Tibial nerve (tissue), 4 donors: ENCODE measurements at regions not wholly inside any gene's neighbourhood (a gene's known extent, or its start where the extent isn't known, plus 50 kb on each side); places are given as distances from the start of the nearest gene placed in this dataset.

Experiments
- DNase-seq, 2 donors: peaks; one replicate each; pipeline ENCODE4 v3.0.0-alpha.2; 2019; ENCODE audit warnings: low spot score in 2 of 2
- H3K27ac ChIP-seq, 4 donors: fragments of 200-600 bp; sonication (generic) in 3 of 4; one replicate each; pipeline ENCODE4 v1.5.1; 2017 to 2019; ENCODE audit warnings: mild to moderate bottlenecking in 1 of 4
- H3K27me3 ChIP-seq, 2 donors: fragments of 200-600 bp; sonication (generic) in 1 of 2; one replicate each; pipeline versions ENCODE4 v1.5.1 to v1.6.0; 2017 to 2019
- H3K36me3 ChIP-seq, 3 donors: fragments of 200-600 bp; sonication (generic); one replicate each; pipeline ENCODE4 v1.5.1; 2018 to 2019
- H3K4me1 ChIP-seq, 4 donors: fragments of 200-600 bp; sonication (generic) in 3 of 4; one replicate each; pipeline ENCODE4 v1.5.1; 2017 to 2019
- H3K4me3 ChIP-seq, 4 donors: fragments of 200-600 bp; sonication (generic) in 3 of 4; one replicate each; pipeline ENCODE4 v1.5.1; 2017 to 2019; ENCODE audit warnings: mild to moderate bottlenecking in 1 of 4, moderate library complexity in 1 of 4
- H3K9me3 ChIP-seq, 4 donors: fragments of 200-600 bp; sonication (generic) in 3 of 4; one replicate each; pipeline ENCODE4 v1.5.1; 2017 to 2019
- CTCF ChIP-seq, 5 experiments: fragments of 200-600 bp in 3 of 5; fragments of 450-650 bp in 2 of 5; sonication (generic) in 3 of 5; IDR thresholded peaks; one replicate each; pipeline ENCODE4 v1.5.1; 2016 to 2019; ENCODE audit warnings: antibody characterized with exemption in 5 of 5, mild to moderate bottlenecking in 3 of 5, moderate library complexity in 2 of 5
- EP300 ChIP-seq, 2 donors: sonication (generic); formaldehyde crosslinking; IDR thresholded peaks; one replicate each; pipeline ENCODE4 v1.6.1; 2017; ENCODE audit warnings: antibody characterized with exemption in 2 of 2, mild to moderate bottlenecking in 1 of 2
- POLR2A ChIP-seq, 2 donors: fragments of 450-650 bp; IDR thresholded peaks; one replicate each; pipeline ENCODE4 v1.6.1; 2017; ENCODE audit warnings: antibody characterized with exemption in 2 of 2, mild to moderate bottlenecking in 2 of 2, moderate library complexity in 2 of 2
- WGBS, 2 donors: methylation state at CpG; one replicate each; pipeline ENCODE4 v1.1.5; 2018; 5-methylcytosine and 5-hydroxymethylcytosine counted together

GRCh38 chr5:163177971-163178370 lies 259.4 kb upstream of the CCNG1 start:
- Histone ChIP-seq H3K4me1 (no peaks in the 10 kb centered on the region), H3K9me3 (no peaks in the 10 kb centered on the region), H3K27ac (no peak overlapping the region), H3K27me3 (no peaks in the 10 kb centered on the region), H3K4me3 (no peak overlapping the region), H3K36me3 (no peaks in the 10 kb centered on the region)
- no peak for DNase-seq
- WGBS, 2 donors: 44 to 48% methylated on average over 3 of the region's 3 CpGs
- TF ChIP-seq POLR2A (IDR thresholded peaks at IDR 0.05) (no peak), EP300 (IDR thresholded peaks at IDR 0.05) (no peak), CTCF (IDR thresholded peaks at IDR 0.05) (no peak)

GRCh38 chr5:163185315-163185714 lies 252.1 kb upstream of the CCNG1 start:
- 91 to 92% methylated on average over 4 of the region's 4 CpGs for WGBS, 2 donors
- H3K4me1 ChIP-seq: no peaks in the 10 kb centered on the region
- DNase-seq: no peak
- no peaks in the 10 kb centered on the region for H3K9me3 ChIP-seq
- H3K27ac ChIP-seq: no peak overlapping the region
- H3K36me3 ChIP-seq: no peaks in the 10 kb centered on the region
- H3K27me3 ChIP-seq: no peaks in the 10 kb centered on the region
- no peak overlapping the region for H3K4me3 ChIP-seq
- no peak for TF ChIP-seq EP300 (IDR thresholded peaks at IDR 0.05)
- TF ChIP-seq POLR2A (IDR thresholded peaks at IDR 0.05): no peak
- no peak for TF ChIP-seq CTCF (IDR thresholded peaks at IDR 0.05)

- TF ChIP-seq EP300 (IDR thresholded peaks at IDR 0.05) (no peak), CTCF (IDR thresholded peaks at IDR 0.05) (no peak), POLR2A (IDR thresholded peaks at IDR 0.05) (no peak)
- WGBS, 2 donors: 82 to 91% methylated on average over 2 of the region's 2 CpGs
- DNase-seq: no peak
- Histone ChIP-seq H3K27me3 (no peaks in the 10 kb centered on the region), H3K36me3 (no peaks in the 10 kb centered on the region), H3K27ac (no peak overlapping the region), H3K9me3 (no peaks in the 10 kb centered on the region), H3K4me1 (no peaks in the 10 kb centered on the region), H3K4me3 (no peak overlapping the region)
Observed at GRCh38 chr5:163189023-163189553, 248.3 kb upstream of the CCNG1 start.

- WGBS, 2 donors: 76 to 77% methylated on average over 3 of the region's 3 CpGs
- no peak for DNase-seq
- TF ChIP-seq EP300 (IDR thresholded peaks at IDR 0.05) (no peak), POLR2A (IDR thresholded peaks at IDR 0.05) (no peak), CTCF (IDR thresholded peaks at IDR 0.05) (no peak)
- H3K27me3 ChIP-seq: no peaks in the 10 kb centered on the region
- H3K36me3 ChIP-seq: no peaks in the 10 kb centered on the region
- no peak overlapping the region for H3K4me3 ChIP-seq
- H3K27ac ChIP-seq: no peak overlapping the region
- no peaks in the 10 kb centered on the region for H3K4me1 ChIP-seq
- H3K9me3 ChIP-seq: no peaks in the 10 kb centered on the region
Observed at GRCh38 chr5:163190283-163190682, 247.1 kb upstream of the CCNG1 start.

- no peak for DNase-seq
- Histone ChIP-seq H3K4me3 (no peak overlapping the region), H3K4me1 (no peaks in the 10 kb centered on the region), H3K27ac (no peak overlapping the region), H3K9me3 (no peaks in the 10 kb centered on the region), H3K27me3 (no peaks in the 10 kb centered on the region), H3K36me3 (no peaks in the 10 kb centered on the region)
- TF ChIP-seq CTCF (IDR thresholded peaks at IDR 0.05) (no peak), EP300 (IDR thresholded peaks at IDR 0.05) (no peak), POLR2A (IDR thresholded peaks at IDR 0.05) (no peak)
- WGBS, 2 donors: 64 to 67% methylated on average over 1 of the region's 1 CpG
Observed at GRCh38 chr5:163190784-163191183, 246.6 kb upstream of the CCNG1 start.
